ENCODE measurements at regions not wholly inside any gene's neighbourhood (a gene's known extent, or its start where the extent isn't known, plus 50 kb on each side); places are given as distances from the start of the nearest gene placed in this dataset.
A peak's percentile ranks its signal among the peaks of the same experiment; 100 is the strongest.

GRCh38 chr13:40130871-40131636 is 475.6 kb downstream of the COG6 start:
- Histone ChIP-seq H3K9ac (ENCODE audit: control insufficient read depth, extremely low read depth, insufficient read depth, low read length) (no peak overlapping the region), H3K36me3 (ENCODE audit: control insufficient read depth in 2 of 2, extremely low read depth in 1 of 2, insufficient read depth in 2 of 2, low read length in 2 of 2) (no peaks in the 10 kb centered on the region), H3K4me2 (ENCODE audit: control insufficient read depth, extremely low read depth, insufficient read depth, low read depth, low read length) (no peak overlapping the region), H3K9me3 (ENCODE audit: control insufficient read depth, low read depth, low read length) (no peaks in the 10 kb centered on the region), H2AFZ (ENCODE audit: control insufficient read depth, low read length) (no peak overlapping the region), H4K20me1 (ENCODE audit: control insufficient read depth, extremely low read depth, insufficient read depth, low read length) (no peaks in the 10 kb centered on the region), H3K79me2 (ENCODE audit: control insufficient read depth, insufficient read depth, low read length) (no peaks in the 10 kb centered on the region), H3K4me1 (ENCODE audit: control insufficient read depth, extremely low read depth, insufficient read depth, low read length) (peaks cover 10% of the 10 kb centered on the region), H3K9me1 (ENCODE audit: control insufficient read depth, extremely low read depth, insufficient read depth, low read length) (no peaks in the 10 kb centered on the region), H3K4me3 (ENCODE audit: control insufficient read depth in 2 of 3, extremely low read depth in 1 of 3, insufficient read depth in 2 of 3, low read depth in 1 of 3, low read length in 3 of 3) (no peak overlapping the region), H3K27ac (ENCODE audit: control insufficient read depth, insufficient read depth, low read length) (no peak overlapping the region), H3K27me3 (ENCODE audit: control insufficient read depth, extremely low read depth, insufficient read depth, low read length) (no peaks in the 10 kb centered on the region)
- dilution Hi-C loops (cut with MboI; ENCODE audit: extremely low pct_ligation_motif_present, low sequenced_read_pairs): no loop called here
- no peak for DNase-seq (ENCODE audit: low read depth, low spot score)
- TF ChIP-seq, protein P1, sequence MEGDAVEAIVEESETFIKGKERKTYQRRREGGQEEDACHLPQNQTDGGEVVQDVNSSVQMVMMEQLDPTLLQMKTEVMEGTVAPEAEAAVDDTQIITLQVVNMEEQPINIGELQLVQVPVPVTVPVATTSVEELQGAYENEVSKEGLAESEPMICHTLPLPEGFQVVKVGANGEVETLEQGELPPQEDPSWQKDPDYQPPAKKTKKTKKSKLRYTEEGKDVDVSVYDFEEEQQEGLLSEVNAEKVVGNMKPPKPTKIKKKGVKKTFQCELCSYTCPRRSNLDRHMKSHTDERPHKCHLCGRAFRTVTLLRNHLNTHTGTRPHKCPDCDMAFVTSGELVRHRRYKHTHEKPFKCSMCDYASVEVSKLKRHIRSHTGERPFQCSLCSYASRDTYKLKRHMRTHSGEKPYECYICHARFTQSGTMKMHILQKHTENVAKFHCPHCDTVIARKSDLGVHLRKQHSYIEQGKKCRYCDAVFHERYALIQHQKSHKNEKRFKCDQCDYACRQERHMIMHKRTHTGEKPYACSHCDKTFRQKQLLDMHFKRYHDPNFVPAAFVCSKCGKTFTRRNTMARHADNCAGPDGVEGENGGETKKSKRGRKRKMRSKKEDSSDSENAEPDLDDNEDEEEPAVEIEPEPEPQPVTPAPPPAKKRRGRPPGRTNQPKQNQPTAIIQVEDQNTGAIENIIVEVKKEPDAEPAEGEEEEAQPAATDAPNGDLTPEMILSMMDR (optimal IDR thresholded peaks at IDR 0.05 in 1 of 3, IDR thresholded peaks at IDR 0.05 in 1 of 3, conservative IDR thresholded peaks at IDR 0.05 in 1 of 3; ENCODE audit: extremely low read depth in 1 of 3, insufficient read depth in 2 of 3, low read length in 3 of 3): no peak
- no peak for TF ChIP-seq EZH2 (IDR thresholded peaks at IDR 0.05; ENCODE audit: low read length)
- no peak for FAIRE-seq

DNA sequence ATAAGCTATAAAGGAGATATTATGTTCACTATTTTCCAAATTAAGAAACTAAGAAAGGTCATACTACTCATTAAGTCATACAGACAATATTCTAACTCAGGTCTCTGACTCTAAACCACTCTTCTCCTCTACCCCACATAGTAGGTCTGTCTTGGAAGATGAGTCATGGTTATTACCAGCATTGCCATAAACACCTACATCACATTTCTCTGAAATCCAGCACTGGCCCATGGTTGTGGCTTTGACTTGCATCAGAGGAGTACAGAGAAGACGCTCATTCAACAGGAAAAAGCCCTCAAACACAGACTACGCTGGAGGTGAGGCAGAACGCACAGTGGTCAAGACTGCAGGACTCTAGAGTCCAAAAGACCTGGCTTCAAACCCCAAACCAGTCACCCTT is 476.8 kb downstream of the COG6 start:
- FAIRE-seq: peak; percentile 29
- Histone ChIP-seq H3K4me1 (ENCODE audit: control insufficient read depth, extremely low read depth, insufficient read depth, low read length) (no peaks in the 10 kb centered on the region), H3K36me3 (ENCODE audit: control insufficient read depth in 2 of 2, extremely low read depth in 1 of 2, insufficient read depth in 2 of 2, low read length in 2 of 2) (no peaks in the 10 kb centered on the region), H3K79me2 (ENCODE audit: control insufficient read depth, insufficient read depth, low read length) (no peaks in the 10 kb centered on the region), H3K9me1 (ENCODE audit: control insufficient read depth, extremely low read depth, insufficient read depth, low read length) (no peaks in the 10 kb centered on the region), H3K9me3 (ENCODE audit: control insufficient read depth, low read depth, low read length) (no peaks in the 10 kb centered on the region), H3K4me2 (ENCODE audit: control insufficient read depth, extremely low read depth, insufficient read depth, low read depth, low read length) (no peak overlapping the region), H3K9ac (ENCODE audit: control insufficient read depth, extremely low read depth, insufficient read depth, low read length) (no peak overlapping the region), H2AFZ (ENCODE audit: control insufficient read depth, low read length) (no peak overlapping the region), H3K4me3 (ENCODE audit: control insufficient read depth in 2 of 3, extremely low read depth in 1 of 3, insufficient read depth in 2 of 3, low read depth in 1 of 3, low read length in 3 of 3) (no peak overlapping the region), H3K27me3 (ENCODE audit: control insufficient read depth, extremely low read depth, insufficient read depth, low read length) (no peaks in the 10 kb centered on the region), H3K27ac (ENCODE audit: control insufficient read depth, insufficient read depth, low read length) (no peak overlapping the region), H4K20me1 (ENCODE audit: control insufficient read depth, extremely low read depth, insufficient read depth, low read length) (no peaks in the 10 kb centered on the region)
- dilution Hi-C loops (cut with MboI; ENCODE audit: extremely low pct_ligation_motif_present, low sequenced_read_pairs): no loop called here
- TF ChIP-seq, protein P1 (optimal IDR thresholded peaks at IDR 0.05 in 1 of 3, IDR thresholded peaks at IDR 0.05 in 1 of 3, conservative IDR thresholded peaks at IDR 0.05 in 1 of 3; ENCODE audit: extremely low read depth in 1 of 3, insufficient read depth in 2 of 3, low read length in 3 of 3): no peak
- TF ChIP-seq EZH2 (IDR thresholded peaks at IDR 0.05; ENCODE audit: low read length): no peak
- DNase-seq (ENCODE audit: low read depth, low spot score): no peak

Measured in keratinocyte (primary cell).